Adrenal gland (tissue), 9 donors: ENCODE measurements at regions not wholly inside any gene's neighbourhood (a gene's known extent, or its start where the extent isn't known, plus 50 kb on each side); places are given as distances from the start of the nearest gene placed in this dataset.

Experiments used
- DNase-seq, 7 donors: peaks; one replicate each; pipeline ENCODE4 v3.0.0-alpha.2; 2019 to 2020
- H3K27ac ChIP-seq, 5 donors: fragments of 200-600 bp; sonication (generic) in 4 of 5; 1 replicate in 3 of 5; 2 replicates in 2 of 5; pipeline versions ENCODE4 v1.5.1 to v1.8.0; 2016 to 2020; ENCODE audit warnings: mild to moderate bottlenecking in 1 of 5
- H3K27me3 ChIP-seq: fragments of 200-600 bp; 2 replicates; pipeline ENCODE4 v1.8.0; 2021
- H3K36me3 ChIP-seq, 2 donors: fragments of 200-600 bp; replicated peaks in 1 of 2; 1 replicate in 1 of 2; 2 replicates in 1 of 2; pipeline versions ENCODE4 v1.5.1 to v1.8.0; 2018 to 2022
- H3K4me1 ChIP-seq, 2 donors: fragments of 200-600 bp; replicated peaks in 1 of 2; 1 replicate in 1 of 2; 2 replicates in 1 of 2; pipeline versions ENCODE4 v1.5.1 to v1.8.0; 2018 to 2021
- H3K4me3 ChIP-seq, 4 donors: fragments of 200-600 bp; sonication (generic) in 3 of 4; one replicate each; pipeline ENCODE4 v1.5.1; 2016 to 2018
- H3K9me3 ChIP-seq, 3 donors: fragments of 200-600 bp; sonication (generic) in 1 of 3; replicated peaks in 1 of 3; 1 replicate in 2 of 3; 2 replicates in 1 of 3; pipeline versions ENCODE4 v1.5.1 to v1.8.0; 2016 to 2021
- POLR2A ChIP-seq, 2 donors: fragments of 450-650 bp; IDR thresholded peaks; one replicate each; pipeline ENCODE4 v1.6.1; 2017; ENCODE audit warnings: antibody characterized with exemption in 2 of 2, mild to moderate bottlenecking in 2 of 2, moderate library complexity in 1 of 2
- WGBS, 4 donors: extraction: QIAGEN DNeasy Blood & Tissue Kit in 2 of 4; methylation state at CpG; one replicate each; pipeline versions ENCODE4 v1.1.5 to v1.1.7; 2013 to 2017; 5-methylcytosine and 5-hydroxymethylcytosine counted together
- intact Hi-C, 2 donors: fragments of 100-400 bp; cut with DNase I; formaldehyde crosslinking; loops; one replicate each; pipeline versions ENCODE4 v1.14.1 to v1.15.0; 2022 to 2023
- TF ChIP-seq, protein P1 (sequence below), 6 experiments: fragments of 450-650 bp in 4 of 6; fragments of 200-600 bp in 2 of 6; sonication (generic) in 1 of 6; IDR thresholded peaks; 1 replicate in 5 of 6; 2 replicates in 1 of 6; pipeline versions ENCODE4 v1.5.1 to v1.8.0; 2016 to 2021; ENCODE audit warnings: antibody characterized with exemption in 6 of 6, mild to moderate bottlenecking in 2 of 6, moderate library complexity in 1 of 6
- donor health status: healthy with polysubstance abuse.
- donor health status: Bipolar disorder and iron deficiency.
- donor health status: DM: yes; HTN: yes; CAD: no.
- donor health status: DM: no; HTN: no; CAD: no.
- donor health status: DM: no; HTN: no; CAD: no.

DNA sequence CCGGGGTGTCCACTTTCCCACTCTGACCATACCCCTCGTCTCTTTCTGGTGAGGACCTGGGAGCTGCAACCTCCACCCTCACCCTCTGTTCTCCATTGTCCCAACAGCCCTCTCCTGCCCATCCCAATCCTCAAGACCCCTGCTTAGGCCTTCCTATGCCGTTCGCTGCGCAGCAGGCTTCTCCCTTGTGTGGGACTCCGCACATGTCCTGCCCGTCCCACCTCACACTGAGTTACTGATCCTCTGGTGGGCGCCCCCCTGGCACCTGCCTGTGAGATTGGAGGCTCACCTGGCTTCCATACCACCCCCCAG is 119.5 kb upstream of the SNTG2 start:
- Histone ChIP-seq H3K27ac (no peak overlapping the region), H3K4me3 (no peak overlapping the region), H3K4me1 (no peaks in the 10 kb centered on the region), H3K36me3 (no peaks in the 10 kb centered on the region), H3K27me3 (no peaks in the 10 kb centered on the region), H3K9me3 (no peaks in the 10 kb centered on the region)
- DNase-seq: no peak
- intact Hi-C loops: no loop called here
- TF ChIP-seq, protein P1, sequence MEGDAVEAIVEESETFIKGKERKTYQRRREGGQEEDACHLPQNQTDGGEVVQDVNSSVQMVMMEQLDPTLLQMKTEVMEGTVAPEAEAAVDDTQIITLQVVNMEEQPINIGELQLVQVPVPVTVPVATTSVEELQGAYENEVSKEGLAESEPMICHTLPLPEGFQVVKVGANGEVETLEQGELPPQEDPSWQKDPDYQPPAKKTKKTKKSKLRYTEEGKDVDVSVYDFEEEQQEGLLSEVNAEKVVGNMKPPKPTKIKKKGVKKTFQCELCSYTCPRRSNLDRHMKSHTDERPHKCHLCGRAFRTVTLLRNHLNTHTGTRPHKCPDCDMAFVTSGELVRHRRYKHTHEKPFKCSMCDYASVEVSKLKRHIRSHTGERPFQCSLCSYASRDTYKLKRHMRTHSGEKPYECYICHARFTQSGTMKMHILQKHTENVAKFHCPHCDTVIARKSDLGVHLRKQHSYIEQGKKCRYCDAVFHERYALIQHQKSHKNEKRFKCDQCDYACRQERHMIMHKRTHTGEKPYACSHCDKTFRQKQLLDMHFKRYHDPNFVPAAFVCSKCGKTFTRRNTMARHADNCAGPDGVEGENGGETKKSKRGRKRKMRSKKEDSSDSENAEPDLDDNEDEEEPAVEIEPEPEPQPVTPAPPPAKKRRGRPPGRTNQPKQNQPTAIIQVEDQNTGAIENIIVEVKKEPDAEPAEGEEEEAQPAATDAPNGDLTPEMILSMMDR (IDR thresholded peaks at IDR 0.05): no peak
- TF ChIP-seq POLR2A (IDR thresholded peaks at IDR 0.05): no peak
- WGBS, 4 donors: 86 to 92% (median 90%) methylated on average over 8 of the region's 8 CpGs

DNA sequence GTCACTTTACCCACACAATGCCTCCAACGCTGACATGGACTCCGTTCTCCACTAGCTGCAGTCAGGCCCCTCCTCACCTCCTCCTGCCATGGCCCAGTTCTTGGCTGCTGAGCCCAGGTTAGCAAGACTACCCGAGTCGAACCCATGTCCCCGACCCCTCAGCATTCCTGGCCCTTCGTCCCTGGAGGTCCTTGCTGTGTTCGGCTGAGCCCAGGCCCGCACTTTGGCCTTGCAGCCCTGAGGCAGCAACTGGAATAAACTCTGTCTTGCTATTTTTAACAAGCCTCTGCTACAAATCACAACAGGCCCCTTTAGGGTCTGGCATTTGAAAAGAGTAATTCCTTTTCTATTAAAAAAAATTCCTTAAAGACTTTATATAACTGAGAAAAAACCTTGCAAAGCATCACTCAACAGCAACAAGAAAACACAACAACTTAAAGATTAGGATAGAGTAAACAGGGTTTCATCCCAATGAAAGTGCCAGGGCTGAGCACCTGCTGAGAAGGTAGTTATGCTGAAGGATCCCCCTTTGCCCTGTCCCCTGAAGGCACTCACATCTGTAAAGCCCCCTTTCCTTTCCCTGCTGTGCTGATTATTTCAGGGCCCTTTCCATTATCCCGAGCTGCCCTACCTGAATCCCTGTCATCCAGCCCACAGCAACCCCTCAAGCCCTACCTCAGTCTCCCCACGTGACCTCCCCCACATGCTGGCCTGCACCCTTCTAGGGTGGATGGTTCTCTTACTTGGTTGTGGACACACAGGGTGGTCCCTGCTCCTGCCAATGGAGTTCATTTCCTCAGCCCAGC is 120.0 kb upstream of the SNTG2 start:
- TF ChIP-seq, protein P1 (IDR thresholded peaks at IDR 0.05): no peak
- TF ChIP-seq POLR2A (IDR thresholded peaks at IDR 0.05): no peak
- DNase-seq: no peak
- Histone ChIP-seq H3K4me3 (no peak overlapping the region), H3K4me1 (no peaks in the 10 kb centered on the region), H3K27me3 (no peaks in the 10 kb centered on the region), H3K9me3 (no peaks in the 10 kb centered on the region), H3K27ac (no peak overlapping the region), H3K36me3 (no peaks in the 10 kb centered on the region)
- intact Hi-C loops: no loop called here
- 69 to 81% (median 71%) methylated on average over 8 to 10 of the region's 10 CpGs for WGBS, 4 donors

DNA sequence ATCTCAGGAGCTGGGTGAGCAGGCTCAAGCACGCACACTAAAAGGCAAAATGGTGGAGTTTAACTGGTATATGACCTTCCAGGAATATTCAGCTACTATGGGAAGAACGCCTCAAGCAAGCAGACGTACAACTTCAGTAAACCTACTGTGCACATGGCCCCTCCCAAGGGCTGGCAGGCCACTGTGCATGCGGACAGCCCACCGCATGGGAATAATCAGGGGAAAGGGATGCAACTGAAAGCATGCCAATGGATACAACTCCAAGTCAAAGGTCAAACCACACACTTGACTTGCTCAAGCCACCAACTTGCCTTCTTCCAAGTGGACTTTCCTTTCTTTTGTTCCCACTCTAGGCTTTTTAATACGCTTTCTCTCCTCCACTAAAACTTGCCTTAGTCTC is 121.6 kb upstream of the SNTG2 start:
- H3K27me3 ChIP-seq: no peaks in the 10 kb centered on the region
- no peak overlapping the region for H3K27ac ChIP-seq
- no peaks in the 10 kb centered on the region for H3K4me1 ChIP-seq
- intact Hi-C loops: no loop called here
- no peaks in the 10 kb centered on the region for H3K36me3 ChIP-seq
- no peaks in the 10 kb centered on the region for H3K9me3 ChIP-seq
- 75 to 90% (median 83%) methylated on average over 6 of the region's 6 CpGs for WGBS, 4 donors
- no peak for DNase-seq
- TF ChIP-seq, protein P1 (IDR thresholded peaks at IDR 0.05): no peak
- TF ChIP-seq POLR2A (IDR thresholded peaks at IDR 0.05): no peak
- H3K4me3 ChIP-seq: no peak overlapping the region

DNA sequence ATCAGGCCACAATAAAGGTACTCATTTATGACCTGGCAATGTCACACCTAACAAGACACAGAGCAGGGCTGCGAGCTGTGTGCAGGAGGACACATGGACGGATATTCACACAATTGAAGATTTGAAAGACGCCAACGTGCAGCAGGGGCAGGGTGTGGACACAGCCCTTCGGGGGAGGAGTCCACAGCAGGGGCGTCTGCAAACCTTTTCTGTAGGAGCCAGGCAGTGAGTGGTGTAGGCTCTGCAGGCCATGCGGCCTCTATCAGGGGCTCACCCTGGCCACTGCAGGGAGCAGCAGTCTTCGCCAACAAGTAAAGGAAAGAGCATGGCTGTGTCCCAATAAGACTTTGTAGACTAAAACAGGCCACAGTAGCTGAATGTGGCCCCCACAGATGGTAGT is 125.7 kb upstream of the SNTG2 start:
- no peaks in the 10 kb centered on the region for H3K36me3 ChIP-seq
- intact Hi-C loops: no loop called here

More for the DNA sequence above, 125.7 kb upstream of the SNTG2 start:
- WGBS, 4 donors: 70 to 82% (median 79%) methylated on average over 7 to 8 of the region's 8 CpGs
- no peak overlapping the region for H3K27ac ChIP-seq
- H3K9me3 ChIP-seq: no peaks in the 10 kb centered on the region
- no peaks in the 10 kb centered on the region for H3K27me3 ChIP-seq
- TF ChIP-seq, protein P1 (IDR thresholded peaks at IDR 0.05): no peak
- no peak for TF ChIP-seq POLR2A (IDR thresholded peaks at IDR 0.05)
- no peak for DNase-seq
- no peaks in the 10 kb centered on the region for H3K4me1 ChIP-seq
- no peak overlapping the region for H3K4me3 ChIP-seq
